SW 1271 (cell line): ENCODE measurements at regions not wholly inside any gene's neighbourhood (a gene's known extent, or its start where the extent isn't known, plus 50 kb on each side); places are given as distances from the start of the nearest gene placed in this dataset.

ENCODE experiments used
- DNase-seq, 2 experiments: peaks; one replicate each; lab custom pipeline; 2025; lab: John Stamatoyannopoulos, UW

- no peak for DNase-seq
Measured at GRCh38 chr2:103506812-103507211, 745.0 kb downstream of the TMEM182 start.

DNA sequence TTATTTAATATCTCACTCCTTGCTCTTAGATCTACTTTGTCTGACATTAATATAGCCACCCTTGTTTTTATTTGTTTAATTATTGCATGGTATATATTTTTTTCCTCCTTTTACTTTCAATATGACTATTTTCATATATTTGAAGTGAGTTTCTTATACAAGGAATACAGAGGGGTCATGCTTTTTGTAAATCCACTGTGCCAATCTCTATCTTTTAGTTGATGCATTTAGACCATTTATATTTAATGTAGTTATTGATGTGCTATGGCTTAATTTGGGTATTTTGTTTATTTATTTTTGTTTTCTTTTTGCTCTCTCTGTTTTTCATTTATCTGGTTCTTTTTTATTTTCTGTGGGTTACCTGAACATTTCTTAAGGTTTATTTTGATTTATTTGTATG, 750.6 kb downstream of the TMEM182 start:
- no peak for DNase-seq

DNA sequence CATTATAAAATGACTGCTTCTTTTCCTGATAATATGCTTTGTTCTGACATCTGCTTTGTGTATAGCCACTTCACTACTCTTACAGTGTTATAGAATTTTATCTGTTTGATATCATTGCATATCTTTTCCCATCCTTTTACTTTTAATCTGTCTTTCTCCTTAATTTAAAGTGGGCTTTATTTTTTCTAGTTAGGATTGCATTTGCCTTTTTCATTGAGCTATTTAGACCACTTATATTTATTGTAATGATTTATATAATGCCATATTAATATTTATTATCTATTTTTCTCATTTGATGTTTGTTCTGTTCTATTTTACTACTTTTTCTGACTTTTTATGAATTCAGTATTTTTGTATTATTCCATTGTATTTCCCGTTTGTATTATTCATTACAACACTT, 758.7 kb downstream of the TMEM182 start:
- no peak for DNase-seq

DNA sequence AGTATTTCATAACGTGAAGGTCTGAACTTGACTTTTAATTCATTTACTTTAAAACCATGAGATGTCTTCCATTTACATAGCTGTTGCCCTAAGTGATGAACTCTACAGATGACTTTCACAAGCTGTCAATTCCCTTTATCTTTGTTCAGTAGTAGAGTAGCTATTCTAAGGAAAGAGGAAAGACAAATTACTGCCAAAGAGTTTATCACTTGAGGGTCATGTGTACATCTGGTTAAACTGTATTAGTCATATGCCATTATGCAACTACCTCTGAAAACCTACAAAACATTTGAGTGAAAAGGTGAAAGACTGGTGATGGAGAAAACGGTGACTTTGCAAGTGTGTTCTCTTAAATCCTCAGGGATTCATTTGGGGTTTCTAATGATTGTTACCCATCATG, 763.9 kb downstream of the TMEM182 start:
- DNase-seq, result no peak

DNA sequence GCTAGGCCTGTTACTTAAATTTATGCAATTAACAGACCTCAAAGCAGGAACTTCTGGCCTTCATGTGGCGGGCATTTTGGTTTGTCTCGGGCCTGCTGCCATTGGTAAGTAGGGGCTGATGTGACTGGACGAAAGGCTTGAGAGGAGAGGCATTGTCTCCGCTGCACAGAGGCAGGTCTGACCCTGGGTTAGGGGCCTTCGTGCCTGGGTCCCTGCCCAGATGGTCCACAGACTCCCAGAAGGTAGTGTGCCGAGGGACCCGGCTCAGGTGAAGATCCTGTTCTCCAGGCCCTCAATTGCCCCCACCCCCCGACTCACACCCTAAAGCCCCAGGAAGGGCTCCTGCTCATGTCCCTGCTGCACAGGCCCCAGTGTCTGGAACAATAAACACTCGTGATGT, 764.9 kb downstream of the TMEM182 start:
- no peak for DNase-seq

GRCh38 chr2:103527278-103527677, 765.4 kb downstream of the TMEM182 start:
- no peak for DNase-seq

- DNase-seq, result no peak
Measured at GRCh38 chr2:103529798-103530502, 768.1 kb downstream of the TMEM182 start.

- DNase-seq, result no peak
Measured at GRCh38 chr2:103552775-103553174, 790.9 kb downstream of the TMEM182 start.

- no peak for DNase-seq
Measured at GRCh38 chr2:103594823-103595222, 833.0 kb downstream of the TMEM182 start.

GRCh38 chr2:103605071-103605780, 843.4 kb downstream of the TMEM182 start:
- DNase-seq, result no peak

- no peak for DNase-seq
Measured at GRCh38 chr2:103615611-103616105, 853.8 kb downstream of the TMEM182 start.

- DNase-seq, result no peak
Measured at GRCh38 chr2:103616891-103617290, 855.1 kb downstream of the TMEM182 start.

- no peak for DNase-seq
Measured at GRCh38 chr2:103618112-103618511, 856.3 kb downstream of the TMEM182 start.

DNA sequence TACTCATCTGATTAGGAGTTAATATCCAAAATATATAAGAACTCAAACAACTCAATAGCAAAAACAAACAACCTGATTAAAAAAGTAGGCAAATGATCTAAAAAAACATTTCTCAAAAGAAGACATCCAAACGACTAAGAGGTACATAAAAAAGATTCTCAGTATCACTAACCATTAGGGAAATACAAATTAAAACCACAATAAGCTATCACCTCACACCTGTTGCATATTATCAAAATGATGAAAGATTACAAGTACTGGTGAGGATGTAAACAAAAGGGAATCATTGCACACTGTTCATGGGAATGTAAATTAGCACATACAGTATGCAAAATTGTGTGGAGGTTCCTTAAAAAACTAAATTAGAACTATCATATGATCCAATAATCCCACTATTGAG, 865.5 kb downstream of the TMEM182 start:
- no peak for DNase-seq

GRCh38 chr2:103638978-103639377, 877.1 kb downstream of the TMEM182 start:
- no peak for DNase-seq

DNA sequence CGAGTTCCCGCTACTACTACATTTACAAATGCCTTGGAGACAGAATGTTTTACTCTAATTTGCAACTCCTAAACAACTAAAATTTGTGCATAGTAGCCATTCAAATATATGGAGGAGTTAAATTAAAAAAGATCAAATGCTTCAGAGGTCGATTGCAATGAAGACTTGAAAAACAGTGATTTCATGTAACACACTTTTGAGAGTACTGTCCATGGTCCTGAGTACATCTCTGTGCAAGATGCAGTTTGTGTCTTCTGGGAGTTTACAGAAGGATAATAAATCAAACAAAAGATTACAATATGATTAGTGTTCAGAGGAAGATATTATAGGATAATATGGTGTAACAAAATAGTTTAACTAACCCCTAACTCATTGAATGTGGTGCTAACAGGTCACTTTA, 894.7 kb downstream of the TMEM182 start:
- no peak for DNase-seq

DNA sequence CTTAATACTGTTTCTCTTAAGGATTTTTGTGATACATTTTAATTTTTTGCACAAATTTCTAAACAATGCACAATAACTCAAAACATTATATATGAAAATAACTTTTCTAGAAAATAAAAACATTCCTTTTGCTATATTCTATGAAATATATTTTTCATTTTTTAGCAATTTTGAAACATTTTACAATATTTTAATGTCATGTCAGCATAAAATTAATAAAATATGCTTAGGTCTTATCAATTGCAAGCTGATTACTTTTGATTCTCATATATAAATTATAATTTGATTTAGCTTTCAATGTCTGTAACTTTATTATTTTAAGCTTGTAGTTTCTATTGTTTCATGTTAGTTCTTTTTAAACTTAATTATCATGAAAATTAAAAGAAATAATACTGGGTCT, 898.7 kb downstream of the TMEM182 start:
- DNase-seq, result no peak

- no peak for DNase-seq
Measured at GRCh38 chr2:103660947-103661346, 899.1 kb downstream of the TMEM182 start.

DNA sequence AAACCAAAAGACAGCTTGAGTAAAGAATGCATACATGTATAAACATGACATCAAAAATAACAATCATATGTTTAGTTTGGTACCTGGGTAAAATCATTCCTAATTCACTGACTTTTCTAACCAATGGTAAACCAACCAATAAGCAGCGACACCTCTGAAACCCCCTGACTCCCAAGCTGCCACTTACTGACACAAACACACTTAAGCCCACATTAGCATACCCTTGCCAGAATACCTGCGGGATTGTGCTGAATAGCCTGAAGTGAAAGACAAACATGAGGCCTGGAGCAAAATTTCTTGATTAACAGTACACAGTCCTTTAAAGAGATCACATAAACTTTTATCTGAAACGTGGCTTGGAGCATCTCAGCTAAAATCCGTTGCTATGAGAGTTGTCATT, 902.9 kb downstream of the TMEM182 start:
- DNase-seq, result no peak

GRCh38 chr2:103667335-103667884, 905.6 kb downstream of the TMEM182 start:
- DNase-seq, result no peak

DNA sequence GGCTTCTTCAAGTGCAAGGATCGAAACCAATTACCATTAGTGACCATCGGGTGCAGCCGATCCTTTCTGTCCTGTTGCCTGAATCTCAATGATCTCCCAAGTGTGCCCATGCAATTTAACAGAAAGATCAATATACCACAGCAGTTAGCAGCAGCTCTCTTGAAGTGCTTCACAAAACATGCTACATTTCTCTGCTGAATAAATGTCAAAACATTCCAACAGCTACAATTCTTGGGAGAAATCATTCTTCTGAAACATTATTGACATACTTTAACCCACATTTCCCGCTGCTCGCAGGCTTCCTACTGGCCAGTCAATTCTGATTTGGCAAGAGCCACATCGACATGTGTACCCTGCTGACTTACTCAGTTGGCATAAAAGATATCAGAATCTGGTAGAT, 907.7 kb downstream of the TMEM182 start:
- no peak for DNase-seq
